B cell (primary cell): ENCODE measurements at regions not wholly inside any gene's neighbourhood (a gene's known extent, or its start where the extent isn't known, plus 50 kb on each side); places are given as distances from the start of the nearest gene placed in this dataset.

Experiments
- ATAC-seq: fragments of 200-7000 bp; cut with Tn5 transposase; one replicate; pipeline ENCODE4 v1.10.0; 2021; ENCODE audit warnings: low read depth, mild to moderate bottlenecking, moderate number of reproducible peaks, moderate library complexity
- CTCF ChIA-PET: fragments of 350-600 bp; sonication (Branson Sonifier 250); formaldehyde crosslinking; loops from one replicate; lab custom pipeline; 2021; ENCODE audit warnings: antibody characterized with exemption, inconsistent platforms; lab: Charles Lee
- POLR2A ChIA-PET: fragments of 350-600 bp; sonication (Branson Sonifier 250); formaldehyde crosslinking; loops from one replicate; lab custom pipeline; 2021; ENCODE audit warnings: antibody characterized with exemption; lab: Charles Lee
- DNase-seq: peaks from one replicate; pipeline ENCODE4 v3.0.0; 2013
- H2AFZ ChIP-seq: 2 replicates; pipeline ENCODE4 v1.6.1; 2012; ENCODE audit warnings: mild to moderate bottlenecking, low read depth, low read length; ENCODE audit not compliant: insufficient read depth, poor library complexity, severe bottlenecking
- H3K27ac ChIP-seq, 2 donors: 1 replicate in 1 of 2; 2 replicates in 1 of 2; pipeline ENCODE4 v1.5.1; 2012 to 2013; ENCODE audit warnings: low read length in 2 of 2, mild to moderate bottlenecking in 2 of 2, moderate library complexity in 1 of 2
- H3K27me3 ChIP-seq, 4 experiments: fragments of 200-600 bp in 1 of 4; sonication (generic) in 1 of 4; replicated peaks in 1 of 4; 1 replicate in 2 of 4; 2 replicates in 2 of 4; pipeline versions ENCODE4 v1.6.1 to v1.7.0; 2013 to 2016; ENCODE audit warnings: low read length in 3 of 4, mild to moderate bottlenecking in 2 of 4, mixed read lengths in 1 of 4, moderate library complexity in 1 of 4; ENCODE audit not compliant: insufficient read depth in 4 of 4, control insufficient read depth in 3 of 4; ENCODE audit errors: control extremely low read depth in 1 of 4
- H3K36me3 ChIP-seq, 2 experiments: replicated peaks in 1 of 2; 1 replicate in 1 of 2; 2 replicates in 1 of 2; pipeline versions ENCODE4 v1.6.1 to v1.7.1; 2013; ENCODE audit warnings: low read length in 1 of 2; ENCODE audit not compliant: insufficient read depth in 2 of 2, control insufficient read depth in 1 of 2; ENCODE audit errors: control extremely low read depth in 1 of 2, extremely low read depth in 1 of 2
- H3K4me1 ChIP-seq, 2 donors: fragments of 200-600 bp in 1 of 2; sonication (generic) in 1 of 2; 1 replicate in 1 of 2; 2 replicates in 1 of 2; pipeline versions ENCODE4 v1.5.1 to v1.6.1; 2013 to 2017; ENCODE audit warnings: low read length in 2 of 2; ENCODE audit not compliant: control insufficient read depth in 2 of 2, insufficient read depth in 2 of 2
- H3K4me2 ChIP-seq: replicated peaks from 2 replicates; pipeline ENCODE3; 2012; ENCODE audit warnings: mild to moderate bottlenecking, low read depth, low read length; ENCODE audit not compliant: poor library complexity, severe bottlenecking
- H3K4me3 ChIP-seq, 5 experiments: fragments of 200-600 bp in 1 of 5; sonication (generic) in 1 of 5; 1 replicate in 3 of 5; 2 replicates in 2 of 5; pipeline versions ENCODE4 v1.5.1 to v1.7.0; 2011 to 2016; ENCODE audit warnings: low read length in 4 of 5, mild to moderate bottlenecking in 4 of 5, low read depth in 2 of 5, control low read depth in 1 of 5, moderate library complexity in 1 of 5; ENCODE audit not compliant: insufficient read depth in 1 of 5; ENCODE audit errors: control extremely low read depth in 1 of 5, extremely low read depth in 1 of 5
- H3K79me2 ChIP-seq: fragments of 200-600 bp; sonication (generic); one replicate; pipeline ENCODE4 v1.6.0; 2016; ENCODE audit warnings: low read length; ENCODE audit not compliant: control insufficient read depth, insufficient read depth
- H3K9ac ChIP-seq: fragments of 200-600 bp; sonication (generic); 2 replicates; pipeline ENCODE4 v1.6.1; 2017; ENCODE audit warnings: mild to moderate bottlenecking, low read length, moderate library complexity
- H3K9me3 ChIP-seq, 3 donors: one replicate each; pipeline versions ENCODE4 v1.6.1 to v1.7.1; 2013; ENCODE audit warnings: low read length in 2 of 3; ENCODE audit not compliant: control insufficient read depth in 2 of 3, insufficient read depth in 1 of 3; ENCODE audit errors: control extremely low read depth in 1 of 3
- H4K20me1 ChIP-seq: 2 replicates; pipeline ENCODE4 v1.6.0; 2012; ENCODE audit warnings: mild to moderate bottlenecking, low read length; ENCODE audit not compliant: insufficient read depth, control insufficient read depth, poor library complexity, severe bottlenecking
- H3K27ac Mint-ChIP-seq: one replicate; pipeline ENCODE4 v1.8.0; 2021; ENCODE audit warnings: mixed read lengths
- H3K27me3 Mint-ChIP-seq: one replicate; pipeline ENCODE4 v1.8.0; 2021; ENCODE audit warnings: mixed read lengths
- H3K4me1 Mint-ChIP-seq: one replicate; pipeline ENCODE4 v1.8.0; 2021; ENCODE audit warnings: mixed read lengths
- H3K4me3 Mint-ChIP-seq: one replicate; pipeline ENCODE4 v1.8.0; 2021; ENCODE audit warnings: mixed read lengths
- H3K9me3 Mint-ChIP-seq: one replicate; pipeline ENCODE4 v1.8.0; 2022; ENCODE audit warnings: mixed read lengths; ENCODE audit not compliant: insufficient read depth
- CTCF ChIP-seq: fragments of 200-600 bp; IDR thresholded peaks from one replicate; pipeline ENCODE4 v1.8.0; 2022; ENCODE audit warnings: antibody characterized with exemption, mild to moderate bottlenecking
- EZH2 ChIP-seq: IDR thresholded peaks from 2 replicates; pipeline ENCODE4 v1.6.1; 2012; ENCODE audit warnings: borderline replicate concordance, low read depth, mild to moderate bottlenecking, moderate library complexity, low read length; ENCODE audit not compliant: insufficient read depth, poor library complexity, severe bottlenecking
- WGBS: methylation state at CpG from one replicate; pipeline ENCODE4 v1.1.5; 2013; ENCODE audit warnings: missing lambda C conversion rate; ENCODE audit not compliant: insufficient coverage; 5-methylcytosine and 5-hydroxymethylcytosine counted together
- intact Hi-C: fragments of 100-400 bp; cut with micrococcal nuclease; formaldehyde crosslinking; loops from one replicate; pipeline ENCODE4 v1.10.0; 2022

DNA sequence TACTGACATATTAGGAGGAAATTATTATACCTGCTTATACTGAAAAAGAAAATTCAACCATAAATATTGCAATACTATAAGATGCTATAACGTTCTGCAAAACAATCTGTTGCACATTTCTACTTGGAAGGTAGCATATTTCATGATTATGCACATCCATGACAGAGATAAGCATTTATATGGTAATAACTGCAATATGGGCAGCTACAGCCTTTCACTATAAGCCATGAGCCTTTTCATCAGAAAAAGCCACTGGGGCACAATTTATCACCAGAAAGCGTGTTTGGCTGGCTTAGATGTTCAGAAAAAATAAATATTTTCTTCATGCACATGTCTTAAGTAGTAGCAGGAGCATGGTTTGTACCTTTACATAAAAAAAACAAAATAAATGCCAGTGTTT is 340.7 kb downstream of the GALC start:
- POLR2A ChIA-PET = no interaction called here
- no peaks in the 10 kb centered on the region for H4K20me1 ChIP-seq

GRCh38 chr14:87644689-87645088 is 348.3 kb downstream of the GALC start:
- Histone ChIP-seq H4K20me1 (no peaks in the 10 kb centered on the region), H3K9ac (no peak overlapping the region), H3K4me1 (no peaks in the 10 kb centered on the region), H3K27ac (no peak overlapping the region), H3K9me3 (peaks cover 0 to 5% (median 3%) of the 10 kb centered on the region in 3 donors), H3K27me3 (no peaks in the 10 kb centered on the region), H3K79me2 (no peaks in the 10 kb centered on the region), H3K36me3 (no peaks in the 10 kb centered on the region), H3K4me3 (no peak overlapping the region), H3K4me2 (no peak overlapping the region), H2AFZ (no peak overlapping the region)
- ATAC-seq (no peak), DNase-seq (no peak)
- no peak overlapping the region for H3K27ac Mint-ChIP-seq
- H3K9me3 Mint-ChIP-seq = peaks cover 2% of the 10 kb centered on the region
- H3K27me3 Mint-ChIP-seq = no peaks in the 10 kb centered on the region
- ChIA-PET POLR2A (no interaction called here), CTCF (no interaction called here)
- no peaks in the 10 kb centered on the region for H3K4me1 Mint-ChIP-seq
- no peak for TF ChIP-seq EZH2
- TF ChIP-seq CTCF = no peak
- intact Hi-C loops = no loop called here
- H3K4me3 Mint-ChIP-seq = no peak overlapping the region
- no CpG with 5 or more reads among the region's 3 CpGs for WGBS

More for the DNA sequence above, 340.7 kb downstream of the GALC start:
- no peak for ATAC-seq
- WGBS = no CpG with 5 or more reads among the region's 2 CpGs
- H3K4me1 ChIP-seq = no peaks in the 10 kb centered on the region
- H3K9me3 Mint-ChIP-seq = peaks cover 7% of the 10 kb centered on the region
- TF ChIP-seq CTCF = no peak
- no peak for TF ChIP-seq EZH2
- H3K27me3 Mint-ChIP-seq = no peaks in the 10 kb centered on the region
- H3K27ac Mint-ChIP-seq = no peak overlapping the region
- H3K4me1 Mint-ChIP-seq = no peaks in the 10 kb centered on the region
- peaks cover 0 to 11% (median 8%) of the 10 kb centered on the region in 3 donors for H3K9me3 ChIP-seq
- no peaks in the 10 kb centered on the region for H3K36me3 ChIP-seq
- H3K9ac ChIP-seq = no peak overlapping the region
- no peaks in the 10 kb centered on the region for H3K79me2 ChIP-seq
- intact Hi-C loops = no loop called here
- no peak overlapping the region for H3K27ac ChIP-seq
- H3K4me3 ChIP-seq = no peak overlapping the region
- no peaks in the 10 kb centered on the region for H3K27me3 ChIP-seq
- H3K4me2 ChIP-seq = no peak overlapping the region
- no peak for DNase-seq
- CTCF ChIA-PET = no interaction called here
- H3K4me3 Mint-ChIP-seq = no peak overlapping the region
- no peak overlapping the region for H2AFZ ChIP-seq
